Stimulated activated CD4-positive, alpha-beta T cell treated with anti-CD3 and anti-CD28 coated beads, Interleukin-4, amount 100 ng/mL, for 4 hours (primary cell): ENCODE measurements at regions not wholly inside any gene's neighbourhood (a gene's known extent, or its start where the extent isn't known, plus 50 kb on each side); places are given as distances from the start of the nearest gene placed in this dataset.

Experiments
- DNase-seq, 2 experiments: peaks; one replicate each; pipeline ENCODE4 v3.0.0-alpha.2; 2020

DNA sequence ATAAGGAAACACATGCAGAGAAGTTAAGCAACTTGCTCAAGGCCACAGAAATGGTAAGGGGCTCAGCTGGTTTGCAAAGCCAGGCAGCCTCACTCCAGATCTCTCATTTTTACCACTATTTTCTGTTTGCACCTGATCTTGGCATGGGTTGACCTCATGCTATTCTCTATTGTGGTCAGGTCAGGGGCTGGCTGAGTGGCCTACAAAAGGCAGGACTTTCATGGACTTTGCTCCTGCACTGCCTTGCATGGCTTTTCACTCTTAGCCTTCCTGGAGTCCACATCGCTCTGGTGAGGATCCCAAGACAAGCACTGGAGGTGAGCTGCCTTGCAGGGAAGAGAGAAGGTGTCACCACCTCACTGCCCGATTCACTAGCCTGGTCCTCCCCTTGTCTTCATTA, 56.8 kb upstream of the CSF3R start:
- DNase-seq, result no peak

GRCh38 chr1:36537991-36538390, 55.3 kb upstream of the CSF3R start:
- DNase-seq, result no peak

GRCh38 chr1:36537190-36537768, 54.6 kb upstream of the CSF3R start:
- no peak for DNase-seq

- no peak for DNase-seq
Observed at GRCh38 chr1:36536727-36537126, 54.0 kb upstream of the CSF3R start.

DNA sequence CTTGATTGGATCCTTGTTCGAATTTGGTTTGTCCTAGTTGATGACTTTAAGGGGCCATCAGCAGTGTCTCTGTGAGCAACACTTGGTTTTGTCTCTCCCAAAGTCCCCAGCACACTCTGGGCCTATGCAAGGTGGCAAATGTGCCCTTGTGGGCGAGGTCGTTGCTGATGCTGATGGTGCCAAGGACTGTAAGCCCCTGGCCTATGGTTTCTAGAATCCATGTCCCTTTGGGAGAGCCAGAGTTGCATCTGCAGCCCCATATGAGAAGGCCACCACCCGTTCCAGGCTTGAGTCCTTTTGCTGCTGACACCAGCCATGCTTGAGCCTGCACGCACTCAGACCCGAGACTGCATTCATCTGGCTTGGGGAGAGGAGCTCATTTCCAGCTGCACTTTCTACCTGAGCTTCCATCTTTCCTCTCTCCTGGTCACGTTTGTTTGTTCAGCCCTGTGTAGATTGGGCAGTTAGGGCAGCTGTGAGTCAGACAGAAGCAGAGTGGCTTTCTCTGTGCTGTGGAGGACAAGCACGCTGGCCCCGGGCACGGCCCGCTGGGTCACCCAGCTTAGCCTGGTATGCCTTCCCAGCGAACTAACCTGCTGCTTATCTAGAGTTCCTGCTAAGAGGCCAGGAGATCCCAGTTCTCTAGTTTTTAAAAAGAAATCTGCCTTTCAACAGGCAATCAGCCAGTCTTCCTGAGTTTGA, 52.1 kb upstream of the CSF3R start:
- DNase-seq, result no peak

GRCh38 chr1:36533897-36534296, 51.2 kb upstream of the CSF3R start:
- DNase-seq, result no peak

- no peak for DNase-seq
Observed at GRCh38 chr1:36532810-36533401, 50.2 kb upstream of the CSF3R start.
